ENCODE measurements at regions not wholly inside any gene's neighbourhood (a gene's known extent, or its start where the extent isn't known, plus 50 kb on each side); places are given as distances from the start of the nearest gene placed in this dataset.
"Not testable (repeated sequence)": the region's sequence is repeated elsewhere in the genome, so short reads cannot be mapped to it uniquely, and the experiment has no call there.

DNA sequence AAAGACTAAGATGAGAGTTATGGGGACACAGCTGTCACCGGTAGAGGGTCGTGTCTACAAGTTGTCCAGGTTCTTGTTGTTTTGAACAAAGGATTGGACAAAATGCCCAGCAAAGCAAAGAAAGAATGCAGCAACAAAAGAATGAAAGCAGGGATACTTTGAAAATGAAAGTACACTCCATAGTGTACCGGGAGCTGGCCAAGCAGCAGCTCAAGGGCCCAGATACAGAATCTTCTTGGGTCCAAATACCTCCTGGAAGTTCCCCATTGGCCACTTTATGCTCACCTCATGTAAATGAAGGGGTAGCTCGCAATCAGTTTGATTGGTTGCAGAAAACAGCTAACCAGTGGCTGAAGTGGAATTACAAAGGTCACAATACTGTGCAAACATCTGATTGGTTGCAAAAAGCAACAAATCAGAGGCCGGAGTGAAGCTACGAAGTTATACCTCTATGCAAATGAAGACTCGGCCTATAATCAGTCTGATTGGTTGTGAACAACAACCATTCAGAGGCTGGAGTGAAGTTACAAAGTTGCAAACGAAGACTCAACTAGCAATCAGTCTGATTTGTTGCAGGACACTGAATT lies 474.9 kb upstream of the TMEFF2 start:
- DNase-seq (ENCODE audit: low read depth in 3 of 3): no peak

DNA sequence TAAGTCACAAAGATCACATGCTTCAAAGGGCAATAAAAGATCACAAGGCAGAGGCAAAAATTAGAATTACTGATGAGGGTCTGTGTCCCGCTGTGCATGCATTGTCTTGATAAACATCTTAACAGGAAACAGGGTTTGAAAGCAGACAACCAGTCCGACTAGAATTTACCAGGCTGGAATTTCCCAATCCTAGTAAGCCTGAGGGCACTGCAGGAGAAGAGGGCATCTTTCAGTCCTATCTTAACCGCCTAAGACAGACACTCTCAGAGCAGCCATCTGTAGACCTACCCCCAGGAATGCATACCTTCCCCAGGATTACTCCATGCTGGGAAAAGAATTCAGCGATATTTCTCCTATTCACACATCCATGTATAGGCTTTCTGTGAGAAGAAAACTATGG lies 465.8 kb upstream of the TMEFF2 start:
- DNase-seq (ENCODE audit: low read depth in 3 of 3): not testable (repeated sequence)

DNA sequence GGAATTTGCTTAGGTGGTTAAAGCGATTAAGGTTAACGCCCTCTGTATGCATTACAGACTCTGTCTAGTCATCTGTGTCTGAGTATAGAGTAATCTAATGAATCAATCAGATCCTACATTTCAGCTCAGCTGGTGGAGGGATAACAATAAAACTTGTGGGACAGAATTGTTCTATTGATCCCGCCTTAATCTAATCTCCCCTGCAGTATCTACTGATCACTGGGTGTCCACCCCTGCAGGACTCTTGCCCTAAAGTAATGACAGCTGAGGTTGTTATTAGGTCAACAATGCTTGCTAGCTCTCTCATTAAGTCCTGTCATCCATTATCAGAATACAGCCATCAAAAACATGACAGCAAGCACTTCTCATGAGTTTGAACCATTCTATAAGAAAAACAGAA lies 462.6 kb upstream of the TMEFF2 start:
- no peak for DNase-seq (ENCODE audit: low read depth in 3 of 3)

DNA sequence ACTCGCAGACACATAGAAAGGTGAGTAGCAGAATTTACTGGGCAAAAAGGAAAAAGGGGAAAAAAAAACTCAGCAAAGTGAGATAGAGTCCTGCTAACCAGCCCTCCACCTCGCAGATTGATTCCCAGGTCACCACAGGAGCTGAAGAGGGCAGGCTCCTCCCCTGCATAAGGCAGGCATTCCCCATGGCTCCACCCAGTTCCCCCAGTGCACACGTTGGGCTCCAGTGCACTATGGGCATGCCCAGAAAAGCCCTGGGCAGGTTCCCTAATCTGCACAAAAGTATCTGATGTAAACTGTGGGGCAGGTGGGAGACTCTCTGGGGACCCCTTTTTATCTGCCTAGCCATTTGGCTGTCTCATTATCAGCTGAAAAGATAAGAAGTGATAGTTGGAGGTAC lies 461.2 kb upstream of the TMEFF2 start:
- no peak for DNase-seq (ENCODE audit: low read depth in 3 of 3)

DNA sequence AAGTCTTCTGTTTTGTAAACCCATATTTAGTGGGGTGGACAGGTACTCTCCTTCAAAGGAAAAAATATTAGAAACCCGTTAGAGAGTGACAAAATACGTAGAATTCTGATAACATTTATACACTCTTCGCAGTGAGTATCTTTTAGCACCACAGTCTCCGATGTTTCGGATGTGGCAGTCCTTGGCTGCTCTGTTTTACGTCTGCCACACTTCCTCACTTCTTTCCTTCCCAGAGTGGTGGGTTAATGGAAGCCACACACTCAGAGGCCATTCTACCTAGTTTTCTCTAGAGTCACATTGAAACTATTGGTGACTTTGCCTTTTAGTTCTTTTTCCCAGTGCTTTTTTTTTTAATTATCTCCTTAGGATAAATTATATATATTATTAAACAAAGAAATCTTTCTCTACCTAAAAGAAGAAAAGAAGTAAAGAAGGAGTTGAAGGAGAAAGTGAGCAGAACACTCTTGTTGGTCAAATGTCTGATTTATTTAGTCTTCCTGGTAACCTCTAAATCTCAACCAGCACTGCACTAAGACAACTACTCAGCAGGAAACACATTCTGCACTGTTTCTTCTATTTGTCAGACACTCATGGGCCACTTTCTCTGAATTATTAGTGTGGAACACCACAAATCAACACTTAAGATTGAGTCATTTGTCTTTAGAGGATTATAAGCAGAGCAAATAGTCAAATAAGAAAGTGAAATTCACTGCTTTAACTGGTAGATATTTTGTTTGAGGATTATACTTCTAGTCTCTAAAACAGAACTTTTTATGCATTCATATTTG lies 451.3 kb upstream of the TMEFF2 start:
- no peak for DNase-seq (ENCODE audit: low read depth in 3 of 3)

DNA sequence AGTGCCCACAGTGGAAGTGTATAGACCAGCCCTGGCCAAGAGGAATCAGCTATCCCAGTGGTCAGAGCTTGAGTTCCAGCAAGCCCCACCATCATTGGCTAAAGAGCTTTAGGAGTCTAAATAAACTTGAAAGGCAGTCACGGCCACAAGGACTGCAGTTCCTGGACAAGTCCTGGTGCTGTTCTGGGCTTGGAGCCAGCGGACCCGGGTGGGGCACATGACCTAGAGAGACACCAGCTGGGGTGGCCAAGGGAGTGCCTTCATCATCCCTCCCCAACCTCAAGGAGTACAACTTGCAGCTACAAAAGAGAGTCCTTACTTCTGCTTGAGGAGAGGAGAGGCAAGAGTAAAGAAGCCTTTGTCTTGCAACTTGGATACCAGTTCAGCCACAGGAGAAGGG lies 439.8 kb upstream of the TMEFF2 start:
- no peak for DNase-seq (ENCODE audit: low read depth in 3 of 3)

DNA sequence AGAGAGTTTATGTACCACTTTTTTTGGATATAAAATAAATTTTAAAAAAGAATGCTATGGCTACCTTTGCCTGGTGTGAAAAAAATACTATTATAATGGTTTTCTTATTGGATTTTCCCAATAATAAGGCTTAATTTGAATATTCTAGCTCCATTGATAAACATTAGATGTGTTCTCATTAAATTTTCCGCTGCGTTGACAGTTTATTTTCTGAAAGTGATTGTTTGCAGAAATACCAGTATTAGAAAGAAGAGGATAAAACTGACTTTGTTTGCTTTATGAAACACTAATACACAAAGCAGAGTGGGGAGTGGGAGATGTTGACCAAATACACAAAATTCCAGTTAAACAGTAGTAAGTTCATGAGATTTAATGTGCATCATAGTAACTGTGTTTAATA lies 433.3 kb upstream of the TMEFF2 start:
- DNase-seq (ENCODE audit: low read depth in 3 of 3): no peak

DNA sequence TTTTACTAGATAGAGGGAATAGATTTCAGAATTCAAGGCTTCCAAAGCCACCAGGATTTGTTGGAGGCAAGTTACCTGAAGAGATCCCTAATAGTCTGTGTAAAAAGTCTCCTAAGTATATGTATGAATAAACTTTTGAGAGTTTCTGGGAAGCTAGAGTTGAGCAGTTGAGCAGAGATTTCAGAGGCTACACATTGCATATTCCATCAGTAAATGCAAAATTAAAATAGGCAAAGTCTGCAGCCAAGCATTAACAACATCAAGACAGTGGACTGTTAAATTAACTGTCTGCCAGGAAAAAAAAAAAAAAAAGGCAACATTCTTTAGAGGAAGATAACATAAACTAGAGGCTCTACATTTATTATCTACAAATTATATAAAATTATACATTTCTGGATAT lies 420.4 kb upstream of the TMEFF2 start:
- DNase-seq (ENCODE audit: low read depth in 3 of 3): no peak

DNA sequence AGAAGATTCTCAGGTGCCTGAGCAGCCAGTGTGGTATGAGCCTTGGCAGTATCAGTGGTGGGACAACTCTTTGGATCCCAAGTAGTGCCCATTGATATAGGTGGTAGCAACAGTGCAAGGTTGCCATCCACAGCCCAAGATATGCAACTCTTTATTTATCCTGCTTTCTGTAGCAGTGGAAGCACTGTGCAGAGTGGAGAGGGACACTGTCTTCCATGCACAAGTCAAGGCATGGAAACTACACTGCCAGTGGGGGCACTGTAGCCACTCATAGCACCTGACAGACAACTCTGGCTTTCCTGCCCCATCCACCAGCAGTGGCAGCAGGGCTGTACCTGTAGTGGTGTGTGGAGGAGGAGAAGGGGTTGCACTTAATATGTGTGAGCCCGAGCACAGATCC lies 409.6 kb upstream of the TMEFF2 start:
- DNase-seq (ENCODE audit: low read depth in 3 of 3): no peak

DNA sequence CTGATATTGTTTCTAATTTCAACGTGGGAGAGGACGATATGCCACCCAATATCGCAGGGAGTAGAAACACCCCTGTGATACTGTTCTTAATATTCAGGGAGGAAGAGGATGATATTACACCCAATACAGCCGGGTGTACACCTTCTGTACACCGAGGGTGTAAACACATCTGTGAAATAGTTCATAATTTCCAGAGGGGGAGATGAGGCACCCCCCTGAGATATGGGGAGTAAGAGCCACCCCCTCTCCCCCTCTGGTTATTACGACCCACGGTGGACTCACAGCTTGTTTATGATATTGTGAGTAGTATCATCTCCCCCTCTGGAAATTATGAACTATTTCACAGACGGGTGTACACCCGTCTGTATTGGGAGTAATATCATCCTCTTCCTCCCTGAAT lies 403.9 kb upstream of the TMEFF2 start:
- not testable (repeated sequence) for DNase-seq (ENCODE audit: low read depth in 3 of 3)

DNA sequence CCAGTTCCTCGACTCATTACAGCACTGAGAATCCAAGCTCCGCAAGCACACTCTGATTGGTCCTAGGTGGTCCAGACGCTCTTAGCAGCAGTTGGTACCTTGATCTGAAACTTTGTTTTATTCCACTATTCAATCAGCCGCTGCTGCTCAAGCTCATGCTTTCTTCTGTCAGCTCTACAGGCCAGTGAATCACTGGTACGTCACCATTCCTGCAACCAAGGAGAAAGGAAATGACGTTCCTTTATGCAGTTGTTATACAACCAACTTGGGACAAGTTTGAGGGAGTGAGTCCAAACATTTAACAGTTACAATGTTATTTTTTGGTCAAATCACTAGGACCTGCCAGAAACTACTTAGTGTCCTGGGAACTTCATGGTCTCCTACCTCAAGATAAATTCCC lies 398.8 kb upstream of the TMEFF2 start:
- DNase-seq (ENCODE audit: low read depth in 3 of 3): no peak

DNA sequence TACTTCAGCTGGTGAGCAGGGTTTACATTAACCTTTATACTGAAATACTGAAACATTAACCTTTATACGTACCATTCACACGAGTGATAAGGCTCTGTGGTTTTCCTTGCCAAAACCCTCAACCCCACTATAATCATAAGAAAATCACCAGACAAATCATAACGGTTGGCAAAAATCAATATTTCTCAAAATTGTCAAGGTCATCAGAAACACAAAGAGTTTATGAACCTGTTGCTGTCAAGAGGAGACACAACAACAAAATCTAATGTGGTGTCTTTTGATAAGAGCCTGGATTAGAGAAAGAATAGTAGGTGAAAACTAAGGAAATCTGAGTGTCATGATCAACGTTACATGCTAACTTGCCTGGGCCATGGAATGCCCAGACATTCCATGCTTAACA lies 396.9 kb upstream of the TMEFF2 start:
- DNase-seq (ENCODE audit: low read depth in 3 of 3): no peak

DNA sequence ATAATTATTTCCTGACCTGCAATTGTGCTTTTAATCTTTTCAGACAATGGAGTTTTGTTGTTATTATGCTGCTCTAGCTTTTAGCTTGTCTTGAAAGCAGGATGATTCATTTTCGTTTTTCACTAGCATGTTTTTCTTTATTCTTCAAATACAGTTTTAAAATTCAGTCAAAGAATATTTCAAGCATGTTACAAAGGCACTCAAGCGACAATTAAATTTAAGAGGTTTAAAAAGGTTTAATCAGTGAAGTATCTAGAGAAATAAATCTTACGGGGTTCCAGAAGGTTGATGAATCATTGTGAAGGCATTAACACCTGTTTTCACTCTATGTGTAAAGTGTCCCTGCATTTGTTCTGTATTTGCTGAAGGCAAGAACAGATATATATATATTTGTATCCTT lies 390.7 kb upstream of the TMEFF2 start:
- DNase-seq (ENCODE audit: low read depth in 3 of 3): no peak

DNA sequence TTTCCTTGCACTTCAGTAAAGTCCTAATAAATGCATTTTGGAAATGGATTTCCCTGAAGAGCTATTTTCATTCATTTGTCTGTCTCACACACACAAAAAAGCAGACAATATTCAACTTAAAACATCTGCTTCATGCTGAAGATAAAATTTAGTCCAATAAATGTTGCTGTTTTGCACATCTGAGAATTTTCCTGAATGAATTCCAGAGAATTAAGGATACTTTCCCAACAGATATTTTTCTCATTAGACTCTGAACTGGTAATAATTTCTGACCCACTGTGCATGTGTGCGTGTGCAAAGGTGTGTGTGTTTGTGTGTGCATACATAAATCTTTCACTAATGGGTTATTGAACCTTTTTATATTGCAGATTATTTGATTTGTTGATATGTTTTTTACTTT lies 390.2 kb upstream of the TMEFF2 start:
- no peak for DNase-seq (ENCODE audit: low read depth in 3 of 3)

DNA sequence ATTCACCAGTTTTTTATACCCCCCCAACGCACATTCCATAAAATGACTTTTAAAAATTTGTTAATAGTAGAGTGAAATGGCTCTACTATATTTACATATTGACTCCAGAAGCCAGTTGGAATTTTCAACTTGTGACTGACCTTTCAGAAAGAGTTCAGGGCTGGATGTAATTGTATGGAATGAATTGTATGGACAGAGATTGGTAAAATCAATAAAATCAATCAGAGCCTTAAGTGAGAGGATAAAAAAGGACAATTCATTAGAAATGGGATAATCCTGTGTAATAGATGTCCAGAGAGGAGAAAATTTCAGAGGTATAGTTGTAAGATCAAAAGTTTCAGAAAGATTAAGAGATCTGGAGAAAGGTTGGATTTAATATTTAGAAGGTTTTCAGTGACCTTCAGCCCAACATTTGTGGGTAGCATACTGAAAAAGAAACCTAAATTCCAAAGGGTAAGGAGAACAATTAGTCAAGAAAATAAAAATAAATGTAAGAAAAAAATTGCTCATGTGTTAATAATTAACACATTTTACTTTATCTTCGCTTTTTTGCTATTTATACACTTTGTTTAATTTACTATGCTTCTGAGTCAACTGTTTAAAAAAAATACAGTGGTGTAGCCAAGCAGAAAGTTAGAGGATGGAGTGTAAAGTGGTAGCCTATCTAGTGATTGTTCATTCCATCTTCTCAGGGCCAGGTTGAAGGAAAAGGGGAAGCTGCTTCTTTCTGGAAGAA lies 385.4 kb upstream of the TMEFF2 start:
- DNase-seq (ENCODE audit: low read depth in 3 of 3): no peak

DNA sequence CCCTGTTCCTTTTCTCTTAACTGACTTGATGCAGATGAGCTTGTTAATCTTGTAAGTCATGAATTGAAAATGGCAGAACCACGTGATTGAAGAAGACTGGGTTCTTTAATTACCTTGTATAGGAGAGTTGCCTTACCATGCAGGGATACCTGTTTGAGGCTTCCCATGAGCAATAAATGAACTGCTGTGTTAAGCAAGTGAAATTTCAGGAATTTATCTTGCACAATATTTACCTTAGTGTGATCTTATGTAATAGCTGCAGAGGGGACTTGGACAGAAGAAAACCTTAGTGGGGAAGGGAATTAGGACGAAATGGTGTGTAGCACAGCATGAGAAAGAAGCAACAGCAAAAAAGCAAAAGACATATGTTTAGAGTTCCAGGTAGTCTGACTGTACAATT lies 384.0 kb upstream of the TMEFF2 start:
- no peak for DNase-seq (ENCODE audit: low read depth in 3 of 3)

DNA sequence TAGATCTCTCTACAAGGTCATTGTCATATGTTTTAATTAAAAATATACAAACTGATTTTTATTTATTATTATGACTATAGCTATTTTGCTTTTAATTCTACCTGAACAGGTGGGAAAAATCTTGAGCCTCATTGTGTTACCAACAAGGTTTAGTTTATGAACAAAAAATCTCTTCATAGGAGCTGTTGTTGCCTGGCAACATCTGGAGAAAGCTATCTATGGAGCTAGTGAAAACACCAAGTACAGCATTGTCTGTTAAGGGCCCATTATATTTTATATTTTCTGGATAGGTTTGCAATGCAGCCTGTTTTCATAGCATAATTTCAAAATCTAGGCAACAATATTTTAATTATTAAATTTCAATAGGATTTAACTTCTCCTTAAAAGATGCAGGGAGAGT lies 383.0 kb upstream of the TMEFF2 start:
- DNase-seq (ENCODE audit: low read depth in 3 of 3): no peak

DNA sequence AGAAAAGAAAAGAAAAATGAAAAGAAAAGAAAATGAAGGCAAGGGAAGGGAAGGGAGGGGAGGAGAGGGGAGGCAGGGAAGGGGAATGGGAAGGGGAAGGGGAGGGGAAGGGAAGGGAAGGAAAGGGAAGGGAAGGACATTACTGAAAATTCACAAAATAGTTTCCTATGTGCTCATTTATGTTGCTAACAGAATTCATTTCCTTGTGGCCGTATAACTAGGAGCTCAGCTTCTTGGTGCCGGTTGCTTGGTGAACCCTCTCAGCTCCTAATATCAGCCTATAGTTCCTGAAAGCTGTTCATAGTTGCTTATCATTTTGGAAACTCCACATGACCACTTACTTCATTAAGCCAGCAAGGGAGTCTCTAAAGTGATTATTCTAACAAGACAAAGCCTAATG lies 379.8 kb upstream of the TMEFF2 start:
- no peak for DNase-seq (ENCODE audit: low read depth in 3 of 3)

DNA sequence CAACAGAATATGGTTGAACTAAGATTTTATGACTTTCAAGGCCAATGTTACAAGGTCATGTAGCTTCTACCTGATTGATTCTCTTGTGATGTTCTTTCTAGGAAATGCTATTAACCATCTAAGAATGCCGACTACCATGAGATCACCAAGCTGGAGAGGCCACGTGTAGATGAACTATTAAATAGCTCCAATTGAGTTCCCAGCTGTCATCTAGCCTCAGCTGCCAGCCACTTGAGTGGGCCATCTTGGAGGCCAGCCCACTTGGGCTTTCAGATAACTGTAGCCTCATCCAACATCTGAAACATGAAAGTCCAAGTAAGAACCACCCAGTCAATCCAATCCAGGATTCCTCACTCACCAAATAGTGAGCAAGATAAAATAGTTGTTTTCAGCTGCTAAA lies 376.9 kb upstream of the TMEFF2 start:
- no peak for DNase-seq (ENCODE audit: low read depth in 3 of 3)

DNA sequence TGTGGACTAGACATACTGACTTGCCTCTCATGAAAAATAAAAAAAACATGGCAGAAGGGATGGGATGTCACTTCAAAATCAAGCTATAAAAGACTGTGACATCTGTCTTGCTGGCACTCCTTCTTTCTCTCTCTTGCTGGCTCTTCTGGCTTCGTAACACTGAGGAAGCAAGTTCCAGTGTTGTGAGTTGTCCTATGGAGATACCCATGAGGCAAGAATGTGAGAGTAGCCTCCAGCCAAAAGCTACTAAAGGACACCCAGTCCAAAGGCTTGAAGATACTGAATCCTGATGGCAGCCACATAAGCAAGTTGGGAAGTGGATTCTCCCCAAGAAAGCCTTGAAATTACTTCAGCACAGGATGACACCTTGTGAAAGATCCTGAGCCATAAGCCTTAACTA lies 376.1 kb upstream of the TMEFF2 start:
- no peak for DNase-seq (ENCODE audit: low read depth in 3 of 3)

DNA sequence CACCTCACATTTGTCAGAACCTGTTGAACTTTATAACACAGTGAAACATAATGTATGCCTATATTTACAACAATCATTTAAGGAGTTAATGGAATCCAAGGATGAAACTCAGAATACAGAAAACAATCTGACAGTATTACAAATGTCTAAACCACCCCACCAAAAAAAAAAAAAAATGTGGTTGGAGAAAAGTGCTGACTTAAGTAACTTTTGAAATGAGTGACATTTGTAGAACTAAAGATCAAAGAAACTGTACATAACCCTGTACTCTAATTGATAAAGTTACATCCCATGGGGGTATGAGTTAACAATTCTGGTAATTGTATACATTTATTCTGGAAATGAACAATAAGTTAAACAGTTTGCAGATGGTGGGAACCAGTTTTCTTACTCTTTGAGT lies 372.1 kb upstream of the TMEFF2 start:
- no peak for DNase-seq (ENCODE audit: low read depth in 3 of 3)

DNA sequence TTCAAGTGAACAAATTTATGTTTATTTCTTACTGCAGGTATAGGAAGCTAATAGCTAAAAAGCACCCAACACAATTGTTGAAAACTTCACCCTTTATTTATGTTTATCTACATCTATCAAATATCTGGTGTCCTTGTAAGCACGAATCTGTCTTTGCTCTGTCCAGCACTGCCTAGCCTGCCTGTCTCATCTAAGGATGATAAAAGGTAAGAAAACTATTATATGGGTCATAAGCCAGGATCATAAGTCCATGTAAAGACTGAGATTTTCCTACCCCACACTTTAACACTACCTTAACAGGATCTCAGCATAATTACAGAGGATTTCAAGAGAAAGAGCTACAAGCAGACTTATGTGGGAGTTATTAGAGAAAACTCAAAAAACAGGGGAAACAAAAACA lies 365.6 kb upstream of the TMEFF2 start:
- no peak for DNase-seq (ENCODE audit: low read depth in 3 of 3)

DNA sequence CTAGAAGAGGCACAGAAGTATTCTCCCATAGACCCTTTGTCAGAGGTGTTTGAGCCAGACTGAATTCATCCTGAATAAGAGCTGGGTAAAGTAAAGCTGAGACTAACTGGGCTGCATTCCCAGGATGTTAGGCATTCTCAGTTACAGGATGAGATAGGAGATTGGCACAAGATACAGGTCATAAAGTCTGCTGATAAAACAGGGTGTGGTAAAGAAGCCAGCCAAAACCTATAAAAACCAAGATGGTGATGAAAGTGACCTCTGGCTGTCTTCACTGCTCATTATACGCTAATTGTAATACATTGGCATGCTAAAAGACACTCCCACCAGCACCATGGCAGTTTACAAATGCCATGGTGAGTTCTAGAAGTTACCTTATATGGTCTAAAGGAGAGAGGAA lies 364.9 kb upstream of the TMEFF2 start:
- no peak for DNase-seq (ENCODE audit: low read depth in 3 of 3)

Data from stimulated activated CD4-positive, alpha-beta T cell treated with anti-CD3 and anti-CD28 coated beads, TNF-alpha, amount 100 ng/mL, for 24 hours (primary cell).